Progenitor cell of endocrine pancreas (in vitro differentiated cells): ENCODE measurements at regions not wholly inside any gene's neighbourhood (a gene's known extent, or its start where the extent isn't known, plus 50 kb on each side); places are given as distances from the start of the nearest gene placed in this dataset.
"Not testable (repeated sequence)": the region's sequence is repeated elsewhere in the genome, so short reads cannot be mapped to it uniquely, and the experiment has no call there.

Experiments used
- DNase-seq: peaks from one replicate; pipeline ENCODE4 v3.0.0; 2021; ENCODE audit warnings: low spot score; ENCODE audit not compliant: unreplicated experiment
- H3K27ac Mint-ChIP-seq: 2 replicates; pipeline ENCODE4 v1.8.0; 2021; ENCODE audit warnings: mild to moderate bottlenecking, moderate library complexity, mixed read lengths
- H3K27me3 Mint-ChIP-seq: 2 replicates; pipeline ENCODE4 v1.8.0; 2021; ENCODE audit warnings: mixed read lengths
- H3K36me3 Mint-ChIP-seq: 2 replicates; pipeline ENCODE4 v1.8.0; 2022; ENCODE audit warnings: mixed read lengths; ENCODE audit not compliant: insufficient read depth
- H3K4me1 Mint-ChIP-seq: 2 replicates; pipeline ENCODE4 v1.8.0; 2021; ENCODE audit warnings: low read depth, mixed read lengths
- H3K4me3 Mint-ChIP-seq: 2 replicates; pipeline ENCODE4 v1.8.0; 2021; ENCODE audit warnings: low read depth, mild to moderate bottlenecking, moderate library complexity, mixed read lengths
- H3K9me3 Mint-ChIP-seq: 2 replicates; pipeline ENCODE4 v1.8.0; 2021; ENCODE audit warnings: low read depth, mixed read lengths
- TF ChIP-seq, protein P1 (sequence below): fragments of 200-600 bp; sonication (generic); IDR thresholded peaks from one replicate; pipeline ENCODE4 v1.5.0; 2021; ENCODE audit warnings: antibody characterized with exemption, mild to moderate bottlenecking; ENCODE audit not compliant: unreplicated experiment

DNA sequence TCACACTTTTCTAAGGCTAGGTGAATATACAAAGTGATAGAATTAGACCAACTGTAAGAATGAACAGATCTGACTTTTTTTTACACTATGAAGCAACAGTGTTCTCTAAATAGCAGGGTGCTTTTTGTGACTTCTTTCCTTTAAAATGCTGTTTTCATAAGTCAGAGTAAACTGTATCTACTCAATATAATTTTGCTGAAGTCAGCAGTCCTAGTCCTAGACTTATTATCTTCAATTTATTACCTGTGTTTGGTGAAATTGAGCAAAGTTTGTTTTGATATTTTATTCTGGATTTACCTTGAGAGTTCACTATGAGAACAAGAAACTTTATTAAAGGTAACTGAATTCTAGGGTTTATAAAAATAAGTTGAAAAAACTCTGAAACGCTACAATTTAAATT is 651.3 kb upstream of the MIS18BP1 start:
- Mint-ChIP-seq H3K36me3 (no peaks in the 10 kb centered on the region), H3K4me3 (no peak overlapping the region), H3K27me3 (no peaks in the 10 kb centered on the region), H3K4me1 (no peaks in the 10 kb centered on the region), H3K9me3 (no peaks in the 10 kb centered on the region), H3K27ac (no peak overlapping the region)
- TF ChIP-seq, protein P1, sequence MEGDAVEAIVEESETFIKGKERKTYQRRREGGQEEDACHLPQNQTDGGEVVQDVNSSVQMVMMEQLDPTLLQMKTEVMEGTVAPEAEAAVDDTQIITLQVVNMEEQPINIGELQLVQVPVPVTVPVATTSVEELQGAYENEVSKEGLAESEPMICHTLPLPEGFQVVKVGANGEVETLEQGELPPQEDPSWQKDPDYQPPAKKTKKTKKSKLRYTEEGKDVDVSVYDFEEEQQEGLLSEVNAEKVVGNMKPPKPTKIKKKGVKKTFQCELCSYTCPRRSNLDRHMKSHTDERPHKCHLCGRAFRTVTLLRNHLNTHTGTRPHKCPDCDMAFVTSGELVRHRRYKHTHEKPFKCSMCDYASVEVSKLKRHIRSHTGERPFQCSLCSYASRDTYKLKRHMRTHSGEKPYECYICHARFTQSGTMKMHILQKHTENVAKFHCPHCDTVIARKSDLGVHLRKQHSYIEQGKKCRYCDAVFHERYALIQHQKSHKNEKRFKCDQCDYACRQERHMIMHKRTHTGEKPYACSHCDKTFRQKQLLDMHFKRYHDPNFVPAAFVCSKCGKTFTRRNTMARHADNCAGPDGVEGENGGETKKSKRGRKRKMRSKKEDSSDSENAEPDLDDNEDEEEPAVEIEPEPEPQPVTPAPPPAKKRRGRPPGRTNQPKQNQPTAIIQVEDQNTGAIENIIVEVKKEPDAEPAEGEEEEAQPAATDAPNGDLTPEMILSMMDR = no peak
- no peak for DNase-seq

DNA sequence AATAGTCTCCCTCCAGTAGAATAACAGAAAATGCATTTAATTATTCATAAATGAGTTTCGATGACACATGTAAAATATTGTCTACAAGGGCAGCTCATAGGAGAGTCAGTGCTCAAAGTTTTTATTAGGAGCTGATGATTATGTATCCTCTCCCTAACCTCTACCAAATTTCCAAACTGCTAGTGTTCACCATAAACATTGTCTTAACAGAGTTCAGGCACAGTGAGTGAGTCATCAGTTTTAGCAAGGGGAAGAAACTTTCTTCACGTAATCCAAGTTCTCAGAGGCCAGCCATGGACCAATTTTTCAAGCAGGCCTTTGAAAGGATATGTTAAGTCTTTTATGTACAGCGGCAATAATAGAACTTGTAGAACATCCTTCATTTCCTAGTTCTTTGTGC is 649.2 kb upstream of the MIS18BP1 start:
- Mint-ChIP-seq H3K27ac (no peak overlapping the region), H3K9me3 (no peaks in the 10 kb centered on the region), H3K4me1 (peaks cover 2% of the 10 kb centered on the region), H3K4me3 (no peak overlapping the region), H3K36me3 (no peaks in the 10 kb centered on the region), H3K27me3 (no peaks in the 10 kb centered on the region)
- TF ChIP-seq, protein P1 = no peak
- DNase-seq = no peak

DNA sequence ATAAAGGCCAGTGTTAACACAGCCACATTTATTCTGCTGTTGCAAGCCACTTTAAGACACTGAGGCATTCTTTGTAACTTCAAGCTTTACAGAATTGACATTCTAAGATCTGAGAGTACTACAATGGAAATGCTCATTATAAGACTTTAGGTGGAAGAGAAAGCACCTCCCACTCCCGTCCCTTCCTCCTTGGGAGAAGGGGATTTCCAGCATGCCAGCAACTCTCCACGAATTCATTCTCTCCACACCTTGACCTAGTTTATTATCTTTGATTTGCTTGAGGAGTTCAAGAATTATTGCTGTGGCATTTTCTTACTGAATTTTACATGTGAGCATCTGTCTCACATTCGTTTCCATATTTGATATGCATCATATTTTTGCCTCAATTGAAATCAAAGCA is 644.4 kb upstream of the MIS18BP1 start:
- peaks cover 2% of the 10 kb centered on the region for H3K4me1 Mint-ChIP-seq
- H3K27me3 Mint-ChIP-seq = no peaks in the 10 kb centered on the region
- H3K36me3 Mint-ChIP-seq = no peaks in the 10 kb centered on the region
- no peaks in the 10 kb centered on the region for H3K9me3 Mint-ChIP-seq
- H3K4me3 Mint-ChIP-seq = no peak overlapping the region
- TF ChIP-seq, protein P1 = no peak
- no peak overlapping the region for H3K27ac Mint-ChIP-seq
- DNase-seq = no peak

DNA sequence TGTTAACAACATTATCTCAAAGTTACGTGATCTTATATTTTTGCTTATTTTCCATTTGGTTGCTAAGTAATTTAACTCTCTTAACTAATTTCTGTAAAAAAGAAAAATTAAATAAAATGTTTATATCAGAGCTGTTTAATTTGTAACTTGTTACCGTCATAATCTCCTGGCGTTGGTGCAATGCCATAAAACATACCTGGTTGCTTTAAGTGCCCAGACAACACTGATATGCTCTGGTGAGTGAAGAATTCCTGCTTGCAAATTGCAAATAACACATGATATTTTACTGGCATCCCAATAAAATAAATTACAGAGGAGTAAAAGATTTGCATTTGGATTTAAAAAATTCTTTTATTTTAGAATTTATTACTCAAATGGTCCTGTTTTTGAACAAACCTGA is 640.1 kb upstream of the MIS18BP1 start:
- TF ChIP-seq, protein P1 = no peak
- H3K27ac Mint-ChIP-seq = no peak overlapping the region
- H3K4me1 Mint-ChIP-seq = peaks cover 7% of the 10 kb centered on the region
- peaks cover 7% of the 10 kb centered on the region for H3K9me3 Mint-ChIP-seq
- H3K36me3 Mint-ChIP-seq = no peaks in the 10 kb centered on the region
- DNase-seq = no peak
- no peak overlapping the region for H3K4me3 Mint-ChIP-seq
- no peaks in the 10 kb centered on the region for H3K27me3 Mint-ChIP-seq

DNA sequence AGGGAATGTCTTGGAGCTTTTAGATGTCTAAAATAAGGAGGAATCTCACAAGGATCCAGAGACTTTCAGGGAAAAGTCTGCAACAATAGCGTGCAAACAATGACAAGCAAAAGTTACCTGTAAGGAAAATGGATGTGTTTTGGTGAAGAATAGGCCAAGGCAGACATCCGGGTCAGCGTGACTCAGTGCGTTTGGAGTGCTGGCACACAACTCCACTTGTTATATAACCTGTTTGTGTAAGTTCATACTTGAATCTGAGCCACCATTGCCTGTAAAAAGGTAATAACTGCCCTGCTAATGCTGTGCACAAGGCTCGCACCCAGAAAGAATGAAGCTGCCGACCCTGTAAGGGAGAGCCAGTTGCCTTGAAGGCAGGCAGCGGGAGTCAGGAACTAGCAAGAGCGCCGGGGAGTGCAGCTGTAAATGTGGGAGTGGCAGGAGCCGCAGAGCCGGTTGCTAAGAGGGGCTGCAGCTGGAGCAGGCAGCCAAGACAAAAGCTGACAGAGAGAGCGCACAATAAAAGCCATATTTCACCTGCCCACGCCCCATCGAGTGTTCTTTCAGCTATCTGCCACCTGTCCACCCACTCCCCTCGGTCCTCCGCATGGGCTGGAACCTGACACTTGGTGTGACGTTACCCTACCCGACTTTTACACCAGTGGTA is 638.5 kb upstream of the MIS18BP1 start:
- no peaks in the 10 kb centered on the region for H3K27me3 Mint-ChIP-seq
- H3K9me3 Mint-ChIP-seq = peaks cover 7% of the 10 kb centered on the region
- H3K36me3 Mint-ChIP-seq = no peaks in the 10 kb centered on the region
- TF ChIP-seq, protein P1 = no peak
- H3K4me3 Mint-ChIP-seq = peak overlapping the region; percentile 3
- peak overlapping the region; percentile 38 for H3K27ac Mint-ChIP-seq
- peak; percentile 14 for DNase-seq
- peaks cover 7% of the 10 kb centered on the region for H3K4me1 Mint-ChIP-seq

DNA sequence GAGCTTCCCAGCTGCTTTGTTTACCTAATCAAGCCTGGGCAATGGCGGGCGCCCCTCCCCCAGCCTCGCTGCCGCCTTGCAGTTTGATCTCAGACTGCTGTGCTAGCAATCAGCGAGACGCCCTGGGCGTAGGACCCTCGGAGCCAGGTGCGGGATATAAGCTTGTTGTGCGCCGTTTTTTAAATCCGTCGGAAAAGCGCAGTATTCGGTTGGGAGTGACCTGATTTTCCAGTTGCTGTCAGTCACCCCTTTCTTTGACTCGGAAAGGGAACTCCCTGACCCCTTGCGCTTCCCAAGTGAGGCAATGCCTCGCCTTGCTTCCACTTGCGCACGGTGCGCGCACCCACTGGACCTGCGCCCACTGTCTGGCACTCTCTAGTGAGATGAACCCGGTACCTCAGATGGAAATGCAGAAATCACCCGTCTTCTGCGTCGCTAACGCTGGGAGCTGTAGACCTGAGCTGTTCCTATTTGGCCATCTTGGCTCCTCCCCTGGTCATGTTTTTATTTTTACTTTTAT is 635.8 kb upstream of the MIS18BP1 start:
- not testable (repeated sequence) for DNase-seq
- H3K27ac Mint-ChIP-seq = peak overlapping the region; percentile 94

More for the DNA sequence above, 635.8 kb upstream of the MIS18BP1 start:
- H3K9me3 Mint-ChIP-seq, H3K4me1 Mint-ChIP-seq, H3K27me3 Mint-ChIP-seq, H3K36me3 Mint-ChIP-seq: not testable (repeated sequence)
- peak overlapping the region; percentile 74 for H3K4me3 Mint-ChIP-seq
